Fibroblast of lung (primary cell): ENCODE measurements at regions not wholly inside any gene's neighbourhood (a gene's known extent, or its start where the extent isn't known, plus 50 kb on each side); places are given as distances from the start of the nearest gene placed in this dataset.
A peak's percentile ranks its signal among the peaks of the same experiment; 100 is the strongest.

Experiments
- DNase-seq, 2 donors: peaks; one replicate each; pipeline versions ENCODE4 v3.0.0 to v3.0.0-alpha.2; 2010; ENCODE audit warnings: low read depth in 2 of 2
- H2AFZ ChIP-seq: 2 replicates; pipeline ENCODE4 v1.5.1; 2012; ENCODE audit warnings: low read length, control low read depth, inconsistent platforms
- H3K27ac ChIP-seq: 2 replicates; pipeline ENCODE4 v1.5.1; 2011; ENCODE audit warnings: low read length, control low read depth; ENCODE audit not compliant: insufficient read depth
- H3K27me3 ChIP-seq: 2 replicates; pipeline ENCODE4 v1.5.1; 2011; ENCODE audit warnings: mild to moderate bottlenecking, low read length; ENCODE audit not compliant: control insufficient read depth, insufficient read depth
- H3K36me3 ChIP-seq: 2 replicates; pipeline ENCODE4 v1.5.1; 2011; ENCODE audit warnings: low read length; ENCODE audit not compliant: control insufficient read depth, insufficient read depth
- H3K4me1 ChIP-seq: 2 replicates; pipeline ENCODE4 v1.5.1; 2011; ENCODE audit warnings: low read length; ENCODE audit not compliant: control insufficient read depth, insufficient read depth; ENCODE audit errors: extremely low read depth
- H3K4me2 ChIP-seq: 2 replicates; pipeline ENCODE4 v1.5.1; 2011; ENCODE audit warnings: low read length, control low read depth; ENCODE audit not compliant: insufficient read depth; ENCODE audit errors: extremely low read depth
- H3K4me3 ChIP-seq, 4 experiments: fragments of 200-600 bp in 1 of 4; sonication (generic) in 1 of 4; replicated peaks in 1 of 4; 2 replicates each; pipeline ENCODE4 v1.5.1; 2011 to 2016; ENCODE audit warnings: low read length in 4 of 4, low read depth in 3 of 4, mild to moderate bottlenecking in 3 of 4, control low read depth in 2 of 4, inconsistent platforms in 1 of 4, mixed read lengths in 1 of 4; ENCODE audit not compliant: insufficient read depth in 1 of 4; ENCODE audit errors: control extremely low read depth in 1 of 4
- H3K79me2 ChIP-seq: 2 replicates; pipeline ENCODE4 v1.5.1; 2012; ENCODE audit warnings: mild to moderate bottlenecking, low read length, inconsistent platforms; ENCODE audit not compliant: control insufficient read depth, insufficient read depth
- H3K9ac ChIP-seq: 2 replicates; pipeline ENCODE4 v1.5.1; 2011; ENCODE audit warnings: mild to moderate bottlenecking, low read length, control low read depth; ENCODE audit not compliant: insufficient read depth
- H3K9me3 ChIP-seq: 2 replicates; pipeline ENCODE4 v1.5.1; 2012; ENCODE audit warnings: low read depth, low read length; ENCODE audit not compliant: control insufficient read depth, insufficient read depth
- H4K20me1 ChIP-seq: 2 replicates; pipeline ENCODE4 v1.5.1; 2011; ENCODE audit warnings: low read length; ENCODE audit not compliant: control insufficient read depth, insufficient read depth; ENCODE audit errors: extremely low read depth
- CTCF ChIP-seq, 2 donors: IDR thresholded peaks in 1 of 2; conservative IDR thresholded peaks in 1 of 2; 1 replicate in 1 of 2; 2 replicates in 1 of 2; pipeline ENCODE4 v1.5.1; 2011 to 2012; ENCODE audit warnings: low read length in 2 of 2, control low read depth in 1 of 2, inconsistent platforms in 1 of 2, low read depth in 1 of 2, mild to moderate bottlenecking in 1 of 2
- EZH2 ChIP-seq: IDR thresholded peaks from 2 replicates; pipeline ENCODE4 v1.5.1; 2012; ENCODE audit warnings: low read length, control low read depth, mild to moderate bottlenecking; ENCODE audit errors: missing control alignments

- peak; percentile 33 to 63 for DNase-seq
- no peaks in the 10 kb centered on the region for H3K4me1 ChIP-seq
- H3K4me2 ChIP-seq = no peak overlapping the region
- no peaks in the 10 kb centered on the region for H3K27me3 ChIP-seq
- no peaks in the 10 kb centered on the region for H3K9me3 ChIP-seq
- H3K36me3 ChIP-seq = no peaks in the 10 kb centered on the region
- no peak overlapping the region for H3K4me3 ChIP-seq
- H2AFZ ChIP-seq = no peak overlapping the region
- no peaks in the 10 kb centered on the region for H3K79me2 ChIP-seq
- TF ChIP-seq EZH2 (no peak), CTCF (conservative IDR thresholded peaks at IDR 0.05 in 1 of 2, IDR thresholded peaks at IDR 0.05 in 1 of 2; ENCODE audit: low read depth in 1 of 2, low read length in 2 of 2) (no peak)
- H3K27ac ChIP-seq = no peak overlapping the region
- H4K20me1 ChIP-seq = no peaks in the 10 kb centered on the region
- H3K9ac ChIP-seq = no peak overlapping the region
These were observed 73.2 kb downstream of the GPR37 start for GRCh38 chr7:124692425-124692824.

DNA sequence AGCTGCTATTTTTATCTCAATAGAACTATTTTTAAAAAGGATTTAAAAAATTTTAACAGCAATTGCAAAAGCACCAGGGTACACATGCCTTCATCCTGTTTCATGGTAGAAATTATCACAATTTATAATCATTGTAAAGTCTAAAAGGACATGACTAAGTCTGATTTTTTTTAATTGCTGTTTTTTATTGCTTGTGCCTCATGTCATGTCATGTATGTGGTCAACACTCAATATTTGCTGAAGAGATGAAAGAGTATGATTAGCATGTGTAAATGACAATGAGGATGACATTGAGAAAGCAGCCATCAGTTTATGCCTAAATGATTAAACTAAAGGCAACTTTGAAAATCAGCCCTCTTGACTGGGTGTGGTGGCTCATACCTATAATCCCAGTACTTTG, 74.8 kb downstream of the GPR37 start:
- Histone ChIP-seq H2AFZ (no peak overlapping the region), H4K20me1 (no peaks in the 10 kb centered on the region), H3K9me3 (no peaks in the 10 kb centered on the region), H3K79me2 (no peaks in the 10 kb centered on the region), H3K4me3 (no peak overlapping the region), H3K4me2 (no peak overlapping the region), H3K9ac (no peak overlapping the region), H3K27me3 (no peaks in the 10 kb centered on the region), H3K4me1 (no peaks in the 10 kb centered on the region), H3K27ac (no peak overlapping the region), H3K36me3 (no peaks in the 10 kb centered on the region)
- no peak for DNase-seq
- TF ChIP-seq CTCF (conservative IDR thresholded peaks at IDR 0.05 in 1 of 2, IDR thresholded peaks at IDR 0.05 in 1 of 2; ENCODE audit: low read depth in 1 of 2, low read length in 2 of 2) (no peak), EZH2 (no peak)

DNA sequence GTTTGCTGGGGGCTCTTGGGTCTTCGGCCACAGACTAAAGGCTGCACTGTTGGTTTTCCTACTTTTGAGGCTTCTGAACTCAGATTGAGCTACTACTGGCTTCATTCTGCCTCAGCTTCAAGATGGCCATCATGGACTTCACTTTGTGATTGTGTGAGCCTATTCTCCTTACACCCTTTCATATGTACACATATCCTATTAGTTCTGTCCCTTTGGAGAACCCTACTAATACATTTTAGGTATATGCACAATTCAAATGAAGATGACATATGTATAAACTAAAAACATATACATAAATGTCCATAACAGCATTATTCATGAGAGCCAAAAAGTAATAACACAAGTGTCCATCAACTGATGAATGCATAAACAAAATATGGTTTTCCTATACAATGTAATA, 75.7 kb downstream of the GPR37 start:
- no peaks in the 10 kb centered on the region for H3K9me3 ChIP-seq
- no peaks in the 10 kb centered on the region for H3K79me2 ChIP-seq
- no peaks in the 10 kb centered on the region for H3K36me3 ChIP-seq
- no peak overlapping the region for H3K4me2 ChIP-seq
- no peak overlapping the region for H2AFZ ChIP-seq
- no peak overlapping the region for H3K27ac ChIP-seq
- no peak overlapping the region for H3K4me3 ChIP-seq
- TF ChIP-seq EZH2 (no peak), CTCF (conservative IDR thresholded peaks at IDR 0.05 in 1 of 2, IDR thresholded peaks at IDR 0.05 in 1 of 2; ENCODE audit: low read depth in 1 of 2, low read length in 2 of 2) (no peak)
- no peaks in the 10 kb centered on the region for H4K20me1 ChIP-seq
- H3K27me3 ChIP-seq = no peaks in the 10 kb centered on the region
- H3K4me1 ChIP-seq = no peaks in the 10 kb centered on the region
- H3K9ac ChIP-seq = no peak overlapping the region
- DNase-seq = no peak
